GM10266 (cell line): ENCODE measurements at regions not wholly inside any gene's neighbourhood (a gene's known extent, or its start where the extent isn't known, plus 50 kb on each side); places are given as distances from the start of the nearest gene placed in this dataset.
"Not testable (repeated sequence)": the region's sequence is repeated elsewhere in the genome, so short reads cannot be mapped to it uniquely, and the experiment has no call there.

ENCODE experiments used
- DNase-seq: peaks from one replicate; pipeline ENCODE4 v3.0.0; 2012; ENCODE audit errors: extremely low spot score
- CTCF ChIP-seq: IDR thresholded peaks from 2 replicates; pipeline ENCODE4 v1.5.1; 2012; ENCODE audit warnings: mild to moderate bottlenecking, low read depth; ENCODE audit not compliant: control insufficient read depth, insufficient read depth; ENCODE audit errors: missing control alignments

GRCh38 chr2:65934992-65935629 is 499.8 kb upstream of the MEIS1 start:
- no peak for TF ChIP-seq CTCF
- DNase-seq = no peak

- TF ChIP-seq CTCF = no peak
Measured at GRCh38 chr2:65932571-65932970, 500.2 kb upstream of the SPRED2 start.

GRCh38 chr2:65931056-65931455 is 498.7 kb upstream of the SPRED2 start:
- TF ChIP-seq CTCF = no peak
- no peak for DNase-seq

More at GRCh38 chr2:65932571-65932970, 500.2 kb upstream of the SPRED2 start:
- no peak for DNase-seq

GRCh38 chr2:65930259-65930658 is 497.9 kb upstream of the SPRED2 start:
- no peak for DNase-seq
- no peak for TF ChIP-seq CTCF

- not testable (repeated sequence) for DNase-seq
Measured at GRCh38 chr2:65929664-65930063, 497.3 kb upstream of the SPRED2 start.

GRCh38 chr2:65922794-65923193 is 490.4 kb upstream of the SPRED2 start:
- no peak for DNase-seq
- TF ChIP-seq CTCF = no peak

GRCh38 chr2:65922030-65922429 is 489.6 kb upstream of the SPRED2 start:
- no peak for DNase-seq
- TF ChIP-seq CTCF = no peak

GRCh38 chr2:65921116-65921515 is 488.7 kb upstream of the SPRED2 start:
- no peak for DNase-seq
- TF ChIP-seq CTCF = no peak
